ENCODE measurements at regions not wholly inside any gene's neighbourhood (a gene's known extent, or its start where the extent isn't known, plus 50 kb on each side); places are given as distances from the start of the nearest gene placed in this dataset.

DNA sequence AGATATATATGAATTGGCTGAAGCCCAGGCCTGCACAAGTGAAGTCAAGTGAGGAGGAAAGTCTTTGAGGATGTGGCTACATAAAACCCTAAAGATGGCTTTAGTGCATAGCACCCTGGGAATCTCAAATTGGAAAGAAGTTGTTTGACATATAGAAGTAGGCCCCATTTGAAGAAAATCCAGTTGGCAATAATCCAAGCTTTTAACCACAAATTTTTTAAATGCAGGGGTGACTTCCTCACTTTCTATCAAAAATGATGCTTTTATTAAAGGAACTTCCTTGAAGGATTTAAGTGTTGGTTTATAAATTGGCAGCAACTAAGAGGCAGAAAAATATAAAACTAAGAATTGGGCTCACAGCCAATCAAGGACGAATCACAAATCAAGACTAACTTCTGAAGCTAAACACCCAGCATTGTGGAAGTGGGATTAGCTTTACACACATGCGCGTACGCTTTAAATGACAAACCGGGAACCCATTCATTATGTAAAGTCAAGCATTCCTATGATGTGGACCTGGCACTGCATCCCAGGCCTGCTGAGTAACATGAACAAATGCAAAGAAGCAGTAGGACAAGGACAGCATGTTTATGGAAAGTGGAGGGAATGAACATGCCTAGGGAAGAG, 63.3 kb downstream of the NOG start:
- Histone ChIP-seq H2AFZ (ENCODE audit: low read depth, low read length, severe bottlenecking) (no peak overlapping the region), H3K79me2 (ENCODE audit: insufficient read depth, low read length) (no peaks in the 10 kb centered on the region), H3K27me3 (ENCODE audit: low read length) (no peaks in the 10 kb centered on the region), H3K4me3 (ENCODE audit: insufficient read depth, low read length, poor library complexity, severe bottlenecking) (no peak overlapping the region), H3K9me3 (ENCODE audit: insufficient read depth, low read length) (no peaks in the 10 kb centered on the region), H3K9ac (ENCODE audit: low read length) (no peak overlapping the region), H4K20me1 (ENCODE audit: low read depth, low read length) (no peaks in the 10 kb centered on the region), H3K36me3 (ENCODE audit: low read length) (no peaks in the 10 kb centered on the region), H3K4me2 (ENCODE audit: low read depth, low read length, poor library complexity, severe bottlenecking) (no peak overlapping the region), H3K9me2 (replicated peaks; ENCODE audit: insufficient read depth, low read length) (no peaks in the 10 kb centered on the region), H3F3A (ENCODE audit: insufficient read depth) (no peaks in the 10 kb centered on the region), H3K27ac (ENCODE audit: low read depth, low read length) (no peak overlapping the region)
- TF ChIP-seq, protein P1, sequence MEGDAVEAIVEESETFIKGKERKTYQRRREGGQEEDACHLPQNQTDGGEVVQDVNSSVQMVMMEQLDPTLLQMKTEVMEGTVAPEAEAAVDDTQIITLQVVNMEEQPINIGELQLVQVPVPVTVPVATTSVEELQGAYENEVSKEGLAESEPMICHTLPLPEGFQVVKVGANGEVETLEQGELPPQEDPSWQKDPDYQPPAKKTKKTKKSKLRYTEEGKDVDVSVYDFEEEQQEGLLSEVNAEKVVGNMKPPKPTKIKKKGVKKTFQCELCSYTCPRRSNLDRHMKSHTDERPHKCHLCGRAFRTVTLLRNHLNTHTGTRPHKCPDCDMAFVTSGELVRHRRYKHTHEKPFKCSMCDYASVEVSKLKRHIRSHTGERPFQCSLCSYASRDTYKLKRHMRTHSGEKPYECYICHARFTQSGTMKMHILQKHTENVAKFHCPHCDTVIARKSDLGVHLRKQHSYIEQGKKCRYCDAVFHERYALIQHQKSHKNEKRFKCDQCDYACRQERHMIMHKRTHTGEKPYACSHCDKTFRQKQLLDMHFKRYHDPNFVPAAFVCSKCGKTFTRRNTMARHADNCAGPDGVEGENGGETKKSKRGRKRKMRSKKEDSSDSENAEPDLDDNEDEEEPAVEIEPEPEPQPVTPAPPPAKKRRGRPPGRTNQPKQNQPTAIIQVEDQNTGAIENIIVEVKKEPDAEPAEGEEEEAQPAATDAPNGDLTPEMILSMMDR (IDR thresholded peaks at IDR 0.05; ENCODE audit: insufficient read depth, low read length, poor library complexity, severe bottlenecking): no peak
- TF ChIP-seq EZH2phosphoT487 (conservative IDR thresholded peaks at IDR 0.05; ENCODE audit: low read length): no peak

DNA sequence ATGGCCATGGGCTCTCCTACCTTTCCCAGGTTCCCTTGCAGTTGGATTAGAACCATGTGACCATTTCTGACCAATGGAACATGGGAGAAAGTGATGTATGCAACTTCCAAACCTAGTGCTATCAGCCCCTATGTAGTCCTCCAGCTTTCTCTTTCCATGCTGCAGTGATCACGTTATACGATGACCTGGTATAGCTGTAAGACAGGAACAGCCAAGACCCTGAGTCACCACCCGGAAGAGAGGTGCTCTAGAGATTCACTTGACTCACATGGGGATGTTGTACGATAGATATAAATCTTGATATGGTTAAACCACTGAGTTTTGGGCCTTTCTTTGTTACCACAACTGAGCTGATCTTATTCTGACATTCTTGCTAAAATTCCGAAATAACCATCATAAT, 65.1 kb downstream of the NOG start:
- H3F3A ChIP-seq (ENCODE audit: insufficient read depth): no peaks in the 10 kb centered on the region
- no peaks in the 10 kb centered on the region for H3K9me3 ChIP-seq (ENCODE audit: insufficient read depth, low read length)
- H3K79me2 ChIP-seq (ENCODE audit: insufficient read depth, low read length): no peaks in the 10 kb centered on the region
- H3K9me2 ChIP-seq (replicated peaks; ENCODE audit: insufficient read depth, low read length): no peaks in the 10 kb centered on the region
- H4K20me1 ChIP-seq (ENCODE audit: low read depth, low read length): no peaks in the 10 kb centered on the region
- H3K4me2 ChIP-seq (ENCODE audit: low read depth, low read length, poor library complexity, severe bottlenecking): no peak overlapping the region
- H3K27me3 ChIP-seq (ENCODE audit: low read length): no peaks in the 10 kb centered on the region
- H3K27ac ChIP-seq (ENCODE audit: low read depth, low read length): no peak overlapping the region
- H2AFZ ChIP-seq (ENCODE audit: low read depth, low read length, severe bottlenecking): no peak overlapping the region
- no peak overlapping the region for H3K9ac ChIP-seq (ENCODE audit: low read length)
- no peak overlapping the region for H3K4me3 ChIP-seq (ENCODE audit: insufficient read depth, low read length, poor library complexity, severe bottlenecking)
- no peaks in the 10 kb centered on the region for H3K36me3 ChIP-seq (ENCODE audit: low read length)
- TF ChIP-seq EZH2phosphoT487 (conservative IDR thresholded peaks at IDR 0.05; ENCODE audit: low read length): no peak
- TF ChIP-seq, protein P1 (IDR thresholded peaks at IDR 0.05; ENCODE audit: insufficient read depth, low read length, poor library complexity, severe bottlenecking): no peak

DNA sequence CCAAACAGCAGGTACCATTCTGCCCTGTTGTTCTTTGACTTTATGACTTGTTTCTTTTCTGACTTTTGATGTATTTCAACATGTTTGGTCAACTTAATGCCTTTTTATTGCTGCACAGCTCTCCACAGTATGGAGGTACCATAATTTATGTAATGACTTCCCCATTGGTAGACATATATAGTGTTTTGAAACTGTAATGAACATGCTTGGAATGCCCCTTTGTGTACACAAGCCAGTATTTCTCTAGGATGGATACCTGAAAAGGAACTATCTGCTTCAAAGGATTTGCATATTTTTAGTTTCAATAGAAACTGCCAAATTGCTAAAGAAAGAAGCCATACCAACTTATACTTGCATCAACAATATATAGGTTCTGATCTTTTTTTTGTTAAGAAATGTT, 66.1 kb downstream of the NOG start:
- no peaks in the 10 kb centered on the region for H3F3A ChIP-seq (ENCODE audit: insufficient read depth)
- H3K9ac ChIP-seq (ENCODE audit: low read length): no peak overlapping the region
- H2AFZ ChIP-seq (ENCODE audit: low read depth, low read length, severe bottlenecking): no peak overlapping the region
- no peaks in the 10 kb centered on the region for H3K79me2 ChIP-seq (ENCODE audit: insufficient read depth, low read length)
- no peak overlapping the region for H3K4me3 ChIP-seq (ENCODE audit: insufficient read depth, low read length, poor library complexity, severe bottlenecking)
- no peaks in the 10 kb centered on the region for H3K9me2 ChIP-seq (replicated peaks; ENCODE audit: insufficient read depth, low read length)
- no peaks in the 10 kb centered on the region for H3K9me3 ChIP-seq (ENCODE audit: insufficient read depth, low read length)
- TF ChIP-seq EZH2phosphoT487 (conservative IDR thresholded peaks at IDR 0.05; ENCODE audit: low read length): no peak
- H3K27ac ChIP-seq (ENCODE audit: low read depth, low read length): no peak overlapping the region
- H3K27me3 ChIP-seq (ENCODE audit: low read length): no peaks in the 10 kb centered on the region
- H3K36me3 ChIP-seq (ENCODE audit: low read length): no peaks in the 10 kb centered on the region
- H4K20me1 ChIP-seq (ENCODE audit: low read depth, low read length): no peaks in the 10 kb centered on the region
- H3K4me2 ChIP-seq (ENCODE audit: low read depth, low read length, poor library complexity, severe bottlenecking): no peak overlapping the region

DNA sequence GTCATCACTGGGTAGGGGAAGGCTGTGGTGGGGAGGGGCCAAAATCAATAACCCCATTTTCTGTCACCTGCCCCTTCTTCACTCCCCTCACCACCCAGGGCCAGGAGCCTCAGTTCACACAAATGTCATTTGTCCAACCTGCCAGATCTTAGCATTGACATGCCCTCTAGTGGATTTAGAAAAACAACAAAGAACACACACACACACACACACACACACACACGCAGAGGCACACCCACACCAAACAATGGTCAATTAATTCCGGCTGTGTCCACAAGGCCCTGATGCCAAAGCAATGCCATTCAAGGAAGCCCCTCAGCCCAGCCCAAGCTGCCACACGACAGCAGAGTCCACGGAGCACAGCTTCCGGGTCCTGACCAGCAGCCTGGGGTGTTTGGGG, 68.4 kb downstream of the NOG start:
- no peak overlapping the region for H2AFZ ChIP-seq (ENCODE audit: low read depth, low read length, severe bottlenecking)
- no peaks in the 10 kb centered on the region for H3K9me3 ChIP-seq (ENCODE audit: insufficient read depth, low read length)
- no peak overlapping the region for H3K4me3 ChIP-seq (ENCODE audit: insufficient read depth, low read length, poor library complexity, severe bottlenecking)
- no peak overlapping the region for H3K4me2 ChIP-seq (ENCODE audit: low read depth, low read length, poor library complexity, severe bottlenecking)
- H3K27me3 ChIP-seq (ENCODE audit: low read length): no peaks in the 10 kb centered on the region
- H3K79me2 ChIP-seq (ENCODE audit: insufficient read depth, low read length): no peaks in the 10 kb centered on the region
- no peaks in the 10 kb centered on the region for H3K9me2 ChIP-seq (replicated peaks; ENCODE audit: insufficient read depth, low read length)
- no peak overlapping the region for H3K27ac ChIP-seq (ENCODE audit: low read depth, low read length)
- H4K20me1 ChIP-seq (ENCODE audit: low read depth, low read length): no peaks in the 10 kb centered on the region
- TF ChIP-seq, protein P1 (IDR thresholded peaks at IDR 0.05; ENCODE audit: insufficient read depth, low read length, poor library complexity, severe bottlenecking): no peak
- no peak for TF ChIP-seq EZH2phosphoT487 (conservative IDR thresholded peaks at IDR 0.05; ENCODE audit: low read length)
- no peaks in the 10 kb centered on the region for H3F3A ChIP-seq (ENCODE audit: insufficient read depth)
- no peak overlapping the region for H3K9ac ChIP-seq (ENCODE audit: low read length)
- H3K36me3 ChIP-seq (ENCODE audit: low read length): no peaks in the 10 kb centered on the region
